Spinal cord (tissue), 9 donors: ENCODE measurements at regions not wholly inside any gene's neighbourhood (a gene's known extent, or its start where the extent isn't known, plus 50 kb on each side); places are given as distances from the start of the nearest gene placed in this dataset.

Experiments used
- DNase-seq, 6 donors: peaks; one replicate each; pipeline versions ENCODE4 v3.0.0 to v3.0.0-alpha.2; 2013 to 2015; ENCODE audit warnings: low spot score in 6 of 6, low read depth in 4 of 6
- H3K27ac ChIP-seq: one replicate; pipeline ENCODE4 v1.5.1; 2013; ENCODE audit warnings: low read depth, low read length, control low read depth
- H3K27me3 ChIP-seq: one replicate; pipeline ENCODE4 v1.6.1; 2013; ENCODE audit warnings: low read length; ENCODE audit not compliant: control insufficient read depth, insufficient read depth
- H3K36me3 ChIP-seq: one replicate; pipeline ENCODE4 v1.6.1; 2013; ENCODE audit warnings: low read length; ENCODE audit not compliant: control insufficient read depth, insufficient read depth
- H3K4me1 ChIP-seq: one replicate; pipeline ENCODE4 v1.6.1; 2013; ENCODE audit warnings: low read length; ENCODE audit not compliant: control insufficient read depth, insufficient read depth
- H3K4me3 ChIP-seq: one replicate; pipeline ENCODE4 v1.5.1; 2013; ENCODE audit warnings: low read depth, low read length, control low read depth
- H3K9me3 ChIP-seq: one replicate; pipeline ENCODE4 v1.6.1; 2013; ENCODE audit warnings: low read length; ENCODE audit not compliant: control insufficient read depth, insufficient read depth
- WGBS: methylation state at CpG from one replicate; pipeline ENCODE4 v1.1.5; 2013; ENCODE audit warnings: missing lambda C conversion rate; ENCODE audit not compliant: insufficient coverage; 5-methylcytosine and 5-hydroxymethylcytosine counted together
- donor health status: healthy.

DNA sequence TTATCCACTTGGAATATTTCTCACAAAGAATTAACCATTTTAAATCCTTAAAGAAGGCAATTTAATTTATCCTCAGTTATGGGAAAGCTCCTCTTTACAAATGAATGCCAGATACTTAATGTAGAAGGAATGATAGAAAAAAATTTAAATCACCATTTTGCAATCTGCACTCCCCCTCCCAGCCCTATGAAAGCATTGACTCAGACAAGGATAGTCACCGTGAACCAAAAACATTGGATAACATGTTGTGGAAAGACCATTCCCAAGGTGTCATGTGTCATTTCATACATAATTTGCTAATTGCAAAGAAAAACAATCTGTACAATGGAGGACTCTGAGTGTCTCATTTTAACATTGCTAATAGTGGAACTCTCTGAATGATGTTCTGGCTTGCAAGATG is 421.0 kb downstream of the TXNL1 start:
- H3K27me3 ChIP-seq = no peaks in the 10 kb centered on the region
- H3K4me1 ChIP-seq = peaks cover 3% of the 10 kb centered on the region
- no peak overlapping the region for H3K4me3 ChIP-seq
- WGBS = no CpG with 5 or more reads among the region's 1 CpG
- no peak overlapping the region for H3K27ac ChIP-seq
- H3K9me3 ChIP-seq = no peaks in the 10 kb centered on the region
- no peaks in the 10 kb centered on the region for H3K36me3 ChIP-seq
- DNase-seq = no peak

DNA sequence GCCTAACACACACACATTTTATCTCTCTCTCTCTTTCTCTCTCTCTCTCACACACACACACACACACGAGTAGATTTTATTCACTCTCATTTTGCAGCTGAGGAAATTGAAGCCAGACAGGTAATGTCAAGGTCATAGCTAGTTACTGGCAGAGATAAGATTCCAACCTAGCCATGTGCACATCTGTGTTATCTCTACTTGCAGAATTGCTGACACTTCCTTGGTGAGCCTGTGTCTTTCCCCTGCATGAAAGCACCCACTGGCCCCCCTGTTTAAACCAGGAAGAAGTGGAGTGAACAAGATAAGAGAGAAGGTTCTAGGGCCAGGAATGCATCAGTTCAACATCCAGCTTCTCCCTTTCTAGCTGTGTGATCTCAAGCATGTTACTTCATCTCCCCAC is 423.7 kb downstream of the TXNL1 start:
- no peaks in the 10 kb centered on the region for H3K36me3 ChIP-seq
- H3K4me3 ChIP-seq = no peak overlapping the region
- no peaks in the 10 kb centered on the region for H3K4me1 ChIP-seq
- H3K27ac ChIP-seq = no peak overlapping the region
- WGBS = no CpG with 5 or more reads among the region's 1 CpG
- no peak for DNase-seq
- H3K27me3 ChIP-seq = no peaks in the 10 kb centered on the region
- H3K9me3 ChIP-seq = no peaks in the 10 kb centered on the region

DNA sequence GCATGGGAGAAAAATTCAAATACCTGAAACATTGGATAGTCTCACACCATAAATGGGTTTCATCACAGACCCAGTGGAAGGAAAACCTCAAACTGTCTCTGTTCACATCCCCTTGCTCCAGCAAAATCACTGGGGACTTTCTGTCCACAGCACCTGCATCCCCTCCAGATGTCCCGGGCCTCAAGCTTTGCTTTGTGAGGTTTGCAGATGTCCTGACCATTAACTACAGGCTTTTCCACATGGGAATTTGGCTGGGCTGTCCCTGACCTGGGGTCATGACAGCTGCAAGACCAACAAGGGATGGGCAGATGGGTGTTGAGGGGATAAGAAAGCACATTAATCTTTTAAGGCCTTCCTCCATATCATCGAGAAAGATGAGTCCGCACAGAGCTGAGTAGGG is 427.9 kb downstream of the TXNL1 start:
- Histone ChIP-seq H3K4me3 (no peak overlapping the region), H3K4me1 (no peaks in the 10 kb centered on the region), H3K36me3 (no peaks in the 10 kb centered on the region), H3K9me3 (no peaks in the 10 kb centered on the region), H3K27me3 (no peaks in the 10 kb centered on the region), H3K27ac (no peak overlapping the region)
- no peak for DNase-seq
- WGBS = 92% methylated on average over 3 of the region's 3 CpGs

DNA sequence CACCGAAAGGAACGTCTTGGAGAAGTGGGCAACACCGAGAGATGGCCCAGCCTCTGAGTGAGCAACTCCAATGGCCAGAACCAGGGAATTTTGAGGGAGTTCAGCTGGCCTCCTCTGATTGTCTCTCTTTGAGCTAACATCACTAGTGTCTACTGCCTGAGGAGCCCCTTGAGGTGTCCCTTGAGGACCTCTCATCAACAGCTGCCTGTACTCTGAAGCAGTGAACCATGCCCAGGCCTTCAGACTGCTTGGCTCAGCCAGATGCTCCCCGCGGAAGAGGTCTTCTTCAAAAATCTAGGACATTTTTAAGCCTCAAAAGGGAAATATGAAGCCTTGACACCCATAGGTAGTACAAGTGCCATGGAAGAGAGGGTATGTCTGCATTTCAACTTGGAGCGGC is 430.4 kb downstream of the TXNL1 start:
- DNase-seq = no peak
- Histone ChIP-seq H3K27me3 (no peaks in the 10 kb centered on the region), H3K4me3 (no peak overlapping the region), H3K9me3 (no peaks in the 10 kb centered on the region), H3K36me3 (no peaks in the 10 kb centered on the region), H3K4me1 (no peaks in the 10 kb centered on the region), H3K27ac (no peak overlapping the region)
- 100% methylated on average over 5 of the region's 6 CpGs for WGBS

DNA sequence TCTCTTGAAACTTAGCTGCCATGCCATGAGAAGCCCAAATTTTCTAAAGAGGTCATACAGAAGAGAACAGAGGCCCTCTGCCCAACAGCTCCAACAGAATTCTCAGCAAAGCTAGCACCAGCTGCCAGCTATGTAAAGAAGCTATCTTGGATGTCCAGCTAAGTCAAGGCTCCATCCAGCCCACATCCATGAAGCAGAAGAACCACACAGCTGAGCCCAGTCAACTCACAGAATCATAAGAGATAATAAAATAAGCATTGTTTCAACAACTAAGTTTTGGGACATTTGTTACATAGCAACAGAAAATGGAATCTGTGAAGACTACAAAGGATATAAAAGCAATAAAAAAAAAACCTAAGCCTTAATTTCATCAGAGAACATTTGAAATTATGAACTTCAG is 434.3 kb downstream of the TXNL1 start:
- Histone ChIP-seq H3K27ac (no peak overlapping the region), H3K9me3 (no peaks in the 10 kb centered on the region), H3K27me3 (no peaks in the 10 kb centered on the region)

DNA sequence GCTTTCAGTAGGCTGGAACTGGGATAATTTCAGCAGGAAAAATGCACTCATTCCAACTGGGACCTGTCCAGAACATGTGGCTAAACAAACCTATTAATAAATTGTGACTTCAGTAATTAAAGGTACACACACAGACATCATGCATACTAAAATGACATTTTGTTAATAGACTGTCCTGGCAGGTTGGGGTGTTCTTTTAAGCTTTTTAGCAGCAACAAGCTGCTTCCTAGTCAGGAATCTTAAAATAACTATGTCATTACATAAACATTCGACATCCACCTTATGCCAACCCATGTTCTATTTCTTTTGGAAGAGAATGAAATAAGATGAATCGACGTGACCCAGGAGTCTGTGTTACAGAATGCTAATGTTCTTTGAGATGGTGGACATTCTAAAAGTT is 435.7 kb downstream of the TXNL1 start:
- Histone ChIP-seq H3K9me3 (no peaks in the 10 kb centered on the region), H3K27ac (no peak overlapping the region), H3K4me1 (no peaks in the 10 kb centered on the region), H3K27me3 (no peaks in the 10 kb centered on the region), H3K36me3 (no peaks in the 10 kb centered on the region), H3K4me3 (no peak overlapping the region)
- no CpG with 5 or more reads among the region's 3 CpGs for WGBS
- no peak for DNase-seq

More for the DNA sequence above, 434.3 kb downstream of the TXNL1 start:
- Histone ChIP-seq H3K4me1 (no peaks in the 10 kb centered on the region), H3K36me3 (no peaks in the 10 kb centered on the region), H3K4me3 (no peak overlapping the region)
- DNase-seq = no peak

DNA sequence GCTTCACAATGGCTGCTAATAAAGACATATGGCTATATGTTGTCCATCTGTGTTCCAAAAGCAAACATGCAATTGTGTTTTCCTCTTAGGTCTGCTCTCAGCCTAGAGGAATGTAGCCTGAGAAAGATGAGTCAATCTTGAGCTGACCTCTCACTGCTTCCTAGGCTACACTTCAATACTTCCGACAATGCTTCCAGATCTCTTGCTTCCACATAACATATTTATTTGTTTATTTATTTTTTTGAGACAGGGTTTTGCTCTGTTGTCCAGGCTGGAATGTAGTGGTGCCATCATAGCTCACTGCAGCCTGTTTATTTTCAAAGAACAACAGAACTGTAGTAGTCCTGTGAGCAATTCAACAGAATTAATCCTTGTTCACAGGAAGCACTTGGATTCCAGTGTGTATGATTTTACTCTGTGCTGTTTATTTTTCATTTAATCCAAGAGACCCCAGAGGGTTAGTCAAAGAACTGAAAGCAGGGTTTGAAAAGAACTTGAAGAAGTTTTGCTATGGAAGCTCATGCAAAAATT is 437.9 kb downstream of the TXNL1 start:
- H3K36me3 ChIP-seq = no peaks in the 10 kb centered on the region
- no peaks in the 10 kb centered on the region for H3K27me3 ChIP-seq
- peak overlapping the region; percentile 16 for H3K27ac ChIP-seq
- WGBS = no CpG with 5 or more reads among the region's 1 CpG
- H3K9me3 ChIP-seq = no peaks in the 10 kb centered on the region
- H3K4me3 ChIP-seq = no peak overlapping the region
- no peak for DNase-seq
- H3K4me1 ChIP-seq = no peaks in the 10 kb centered on the region

DNA sequence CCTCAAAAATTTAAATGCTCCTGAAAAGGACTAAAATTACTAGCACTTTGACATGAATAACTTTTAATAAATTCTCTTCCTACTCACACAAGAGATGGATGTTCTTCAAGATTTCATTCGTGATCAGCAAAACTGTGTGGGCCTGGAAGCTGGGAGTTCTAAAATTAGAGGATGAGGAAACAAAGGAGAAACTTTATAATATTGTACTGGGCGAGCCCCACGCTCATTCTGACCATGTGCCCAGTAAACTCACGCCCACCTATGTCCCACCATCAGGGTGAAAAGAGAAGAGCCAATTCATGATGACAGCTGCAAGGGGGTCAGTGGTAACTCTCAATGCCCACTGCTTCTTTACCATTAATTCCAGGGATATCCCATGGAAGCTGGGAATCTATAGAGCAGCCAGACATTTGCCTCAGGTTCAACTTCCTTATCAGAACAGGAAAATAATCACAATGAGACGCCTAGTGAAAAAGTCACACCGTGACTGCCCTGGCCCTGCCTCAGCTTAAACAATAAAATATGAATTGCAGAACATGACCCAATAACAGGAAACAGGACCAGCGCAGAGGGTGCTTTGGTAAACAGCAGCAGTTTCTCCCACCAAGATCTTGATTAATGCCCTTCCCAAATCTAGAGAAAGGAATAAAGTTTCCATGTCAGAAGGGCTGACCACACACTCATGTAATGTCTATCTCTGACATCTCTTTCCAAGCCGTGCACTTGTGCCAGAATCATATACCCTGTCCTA is 438.6 kb downstream of the TXNL1 start:
- 80% methylated on average over 2 of the region's 8 CpGs for WGBS
- Histone ChIP-seq H3K4me3 (no peak overlapping the region), H3K27me3 (no peaks in the 10 kb centered on the region), H3K36me3 (no peaks in the 10 kb centered on the region), H3K27ac (peak overlapping the region; percentile 16), H3K9me3 (no peaks in the 10 kb centered on the region), H3K4me1 (no peaks in the 10 kb centered on the region)
- DNase-seq = no peak

DNA sequence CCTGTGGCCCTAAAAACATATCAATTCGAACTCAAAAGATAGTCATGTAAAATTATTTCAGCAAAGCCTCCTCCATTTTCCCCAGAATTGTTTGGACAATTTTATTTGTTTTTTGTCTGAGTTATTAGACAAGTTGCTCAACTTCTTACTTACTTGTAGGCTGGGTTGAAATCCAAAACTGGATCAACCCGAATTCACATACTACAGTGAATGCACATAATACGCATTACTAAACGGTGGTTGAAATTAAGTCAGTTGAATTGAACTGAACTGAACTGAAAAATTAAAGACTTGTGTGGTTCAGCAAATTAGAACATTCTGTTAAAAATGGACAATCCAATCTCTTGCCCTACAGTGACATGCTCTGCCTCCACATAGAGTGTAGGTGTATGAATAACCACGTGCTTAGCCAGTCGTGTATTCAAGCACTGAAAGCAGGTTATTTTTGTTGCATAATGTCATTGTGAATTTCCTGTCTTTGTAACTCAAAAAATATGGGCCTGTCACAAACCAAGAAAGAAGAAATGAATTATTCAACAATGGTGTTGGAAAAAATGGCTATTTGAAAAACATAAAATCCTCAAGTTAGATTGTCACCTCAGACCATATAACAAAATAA is 441.0 kb downstream of the TXNL1 start:
- no peak for DNase-seq
- H3K4me1 ChIP-seq = no peaks in the 10 kb centered on the region
- H3K9me3 ChIP-seq = no peaks in the 10 kb centered on the region
- no peaks in the 10 kb centered on the region for H3K36me3 ChIP-seq
- H3K27me3 ChIP-seq = no peaks in the 10 kb centered on the region
- no peak overlapping the region for H3K4me3 ChIP-seq
- no CpG with 5 or more reads among the region's 6 CpGs for WGBS
- H3K27ac ChIP-seq = no peak overlapping the region
